ENCODE measurements at regions not wholly inside any gene's neighbourhood (a gene's known extent, or its start where the extent isn't known, plus 50 kb on each side); places are given as distances from the start of the nearest gene placed in this dataset.
A peak's percentile ranks its signal among the peaks of the same experiment; 100 is the strongest.

DNA sequence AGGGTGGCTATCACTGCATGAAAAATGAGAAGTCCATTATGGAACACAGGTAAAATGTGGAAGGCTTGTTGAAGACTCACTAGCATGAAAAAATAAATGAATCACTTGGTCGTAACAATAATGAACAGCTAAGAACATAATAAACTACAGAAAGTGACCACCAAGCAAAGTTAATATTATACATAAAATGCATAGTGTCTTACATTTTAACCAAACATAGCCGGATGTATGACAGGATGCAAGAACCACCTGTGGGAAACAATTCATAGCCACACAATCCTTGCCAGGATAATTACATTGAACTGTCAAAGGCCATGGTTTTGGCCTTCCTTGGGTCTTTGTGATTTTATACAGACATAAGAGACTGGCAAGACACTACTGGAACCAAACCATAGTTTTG lies 81.9 kb upstream of the ATXN3L start:
- TF ChIP-seq CTCF (IDR thresholded peaks at IDR 0.05) = no peak
- TF ChIP-seq EP300 (IDR thresholded peaks at IDR 0.05) = no peak
- no peak for TF ChIP-seq POLR2AphosphoS5 (IDR thresholded peaks at IDR 0.05)
- Histone ChIP-seq H3K9me3 (no peaks in the 10 kb centered on the region), H3K4me3 (no peak overlapping the region), H3K27me3 (no peaks in the 10 kb centered on the region), H3K4me1 (peaks cover 0 to 11% (median 0%) of the 10 kb centered on the region in 4 donors), H3K27ac (no peak overlapping the region), H3K36me3 (no peaks in the 10 kb centered on the region)
- no peak for DNase-seq
- 81 to 92% (median 90%) methylated on average over 2 of the region's 2 CpGs for WGBS, 5 donors
- intact Hi-C loops (cut with DNase I; ENCODE audit: low total_unique reads) = no loop called here

DNA sequence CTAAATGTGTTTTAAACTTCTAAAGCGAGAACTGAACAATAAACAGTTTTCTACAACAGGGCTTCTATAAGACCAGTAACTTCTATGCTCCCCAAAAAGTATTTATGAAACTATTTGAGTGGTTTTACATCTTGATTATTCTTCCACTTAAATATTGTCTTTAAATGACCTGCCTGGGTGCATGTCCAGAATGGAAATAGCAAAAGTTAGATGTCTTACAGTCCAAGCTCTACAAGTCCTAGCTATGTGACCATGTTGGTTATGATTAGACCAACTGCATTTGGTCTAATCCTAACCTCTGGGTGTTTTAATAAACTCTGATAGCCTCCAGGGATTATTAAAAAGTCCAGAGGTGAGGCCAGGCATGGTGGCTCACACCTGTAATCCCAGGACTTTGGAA lies 79.0 kb upstream of the ATXN3L start:
- Histone ChIP-seq H3K27ac (peak overlapping the region in 2 of 5 donors; percentile 40 to 59), H3K4me3 (no peak overlapping the region), H3K4me1 (peaks cover 0 to 11% (median 0%) of the 10 kb centered on the region in 4 donors), H3K27me3 (no peaks in the 10 kb centered on the region), H3K9me3 (no peaks in the 10 kb centered on the region), H3K36me3 (no peaks in the 10 kb centered on the region)
- no peak for TF ChIP-seq POLR2A (IDR thresholded peaks at IDR 0.05)
- TF ChIP-seq POLR2AphosphoS5 (IDR thresholded peaks at IDR 0.05) = no peak
- TF ChIP-seq CTCF (IDR thresholded peaks at IDR 0.05) = no peak
- TF ChIP-seq EP300 (IDR thresholded peaks at IDR 0.05) = no peak
- WGBS, 5 donors = 38 to 79% (median 61%) methylated on average over 1 of the region's 1 CpG
- intact Hi-C loops (cut with DNase I; ENCODE audit: low total_unique reads) = no loop called here
- DNase-seq = no peak

DNA sequence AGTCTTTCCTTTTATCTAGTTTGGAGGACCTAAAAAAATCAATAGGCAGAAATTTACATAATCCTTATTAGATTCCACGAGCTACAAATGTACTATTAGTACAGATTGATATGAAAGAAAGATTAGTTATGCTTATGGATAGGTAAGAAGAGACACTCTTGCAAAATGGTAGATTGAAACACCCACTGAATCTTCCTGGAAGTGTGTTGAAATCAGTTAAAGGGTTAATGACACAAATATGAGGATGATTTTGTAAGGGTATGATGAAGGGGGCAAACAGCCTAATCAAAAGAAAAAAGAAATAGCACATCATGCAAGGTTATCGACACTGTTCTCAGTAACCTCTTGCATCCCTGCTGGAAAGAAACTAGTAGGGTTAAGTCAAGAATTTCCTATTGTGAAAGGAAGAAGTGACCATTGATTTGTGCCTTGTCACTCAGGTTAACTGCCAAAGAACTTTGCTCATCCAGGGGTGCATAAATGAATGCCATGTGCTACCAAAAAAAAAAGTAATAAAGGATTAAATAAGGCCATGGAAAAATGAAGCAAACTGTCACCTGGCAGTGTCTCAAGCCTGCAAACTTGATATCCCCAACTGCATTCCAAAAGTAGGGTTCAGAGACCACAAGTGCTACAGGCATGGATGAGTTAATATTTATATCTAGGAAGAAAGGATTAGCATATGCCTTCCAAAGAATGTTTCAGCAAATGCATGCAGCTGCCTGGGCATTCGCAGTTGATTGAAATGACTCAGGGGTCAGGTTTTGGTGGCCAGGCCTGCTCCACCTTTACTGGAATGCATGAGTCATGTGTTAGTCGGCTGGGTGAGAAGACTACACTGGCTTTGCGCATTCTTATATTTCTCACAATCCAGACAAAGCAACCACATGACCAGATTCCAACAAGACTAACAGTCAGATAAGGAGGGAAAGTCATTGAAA lies 78.3 kb upstream of the ATXN3L start:
- TF ChIP-seq EP300 (IDR thresholded peaks at IDR 0.05) = no peak
- TF ChIP-seq POLR2A (IDR thresholded peaks at IDR 0.05) = no peak
- peak in 2 of 3 donors; percentile 51 to 77 for TF ChIP-seq POLR2AphosphoS5 (IDR thresholded peaks at IDR 0.05)
- TF ChIP-seq CTCF (IDR thresholded peaks at IDR 0.05) = no peak
- H3K9me3 ChIP-seq = no peaks in the 10 kb centered on the region
- H3K36me3 ChIP-seq = no peaks in the 10 kb centered on the region
- H3K27me3 ChIP-seq = no peaks in the 10 kb centered on the region
- WGBS, 5 donors = 35 to 49% (median 41%) methylated on average over 5 of the region's 5 CpGs
- H3K4me1 ChIP-seq = peaks cover 0 to 11% (median 0%) of the 10 kb centered on the region in 4 donors
- peak overlapping the region in 2 of 5 donors; percentile 40 to 59 for H3K27ac ChIP-seq
- intact Hi-C loops (cut with DNase I; ENCODE audit: low total_unique reads) = no loop called here
- H3K4me3 ChIP-seq = no peak overlapping the region
- DNase-seq = peak; percentile 65 to 80

DNA sequence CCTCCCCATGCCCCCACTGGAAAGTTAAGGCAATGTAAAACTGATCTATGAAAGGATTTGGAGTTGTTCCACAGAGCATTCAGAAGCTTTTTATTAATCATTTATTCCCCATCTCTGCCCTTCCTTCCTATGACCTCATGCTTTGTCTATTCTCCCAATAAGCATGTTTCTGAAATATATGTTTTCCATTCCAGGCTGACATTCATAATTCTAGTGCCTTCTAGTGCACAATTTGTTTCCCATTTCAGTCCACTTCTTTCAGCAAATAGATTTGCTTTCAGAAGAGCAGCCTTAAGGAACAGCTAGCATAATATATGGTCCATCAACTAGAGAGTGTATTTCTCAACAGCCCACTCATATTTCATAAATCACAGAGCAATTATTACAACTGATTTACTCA lies 77.1 kb upstream of the ATXN3L start:
- Histone ChIP-seq H3K4me1 (peaks cover 0 to 11% (median 0%) of the 10 kb centered on the region in 4 donors), H3K27ac (no peak overlapping the region), H3K9me3 (no peaks in the 10 kb centered on the region), H3K27me3 (no peaks in the 10 kb centered on the region), H3K36me3 (no peaks in the 10 kb centered on the region), H3K4me3 (no peak overlapping the region)
- peak in 1 of 2 donors; percentile 27 for DNase-seq
- no peak for TF ChIP-seq CTCF (IDR thresholded peaks at IDR 0.05)
- intact Hi-C loops (cut with DNase I; ENCODE audit: low total_unique reads) = no loop called here

Data from stomach (tissue), 8 donors.